ENCODE measurements at regions not wholly inside any gene's neighbourhood (a gene's known extent, or its start where the extent isn't known, plus 50 kb on each side); places are given as distances from the start of the nearest gene placed in this dataset.

GRCh38 chr5:39808656-39809055 lies 383.9 kb upstream of the DAB2 start:
- no peak for DNase-seq (ENCODE audit: low read depth)

- DNase-seq (ENCODE audit: low read depth): no peak
Observed at GRCh38 chr5:39801306-39801705, 376.5 kb upstream of the DAB2 start.

GRCh38 chr5:39800042-39800601 lies 375.3 kb upstream of the DAB2 start:
- no peak for DNase-seq (ENCODE audit: low read depth)

GRCh38 chr5:39799242-39799641 lies 374.5 kb upstream of the DAB2 start:
- no peak for DNase-seq (ENCODE audit: low read depth)

- DNase-seq (ENCODE audit: low read depth): no peak
Observed at GRCh38 chr5:39794513-39795210, 369.9 kb upstream of the DAB2 start.

DNA sequence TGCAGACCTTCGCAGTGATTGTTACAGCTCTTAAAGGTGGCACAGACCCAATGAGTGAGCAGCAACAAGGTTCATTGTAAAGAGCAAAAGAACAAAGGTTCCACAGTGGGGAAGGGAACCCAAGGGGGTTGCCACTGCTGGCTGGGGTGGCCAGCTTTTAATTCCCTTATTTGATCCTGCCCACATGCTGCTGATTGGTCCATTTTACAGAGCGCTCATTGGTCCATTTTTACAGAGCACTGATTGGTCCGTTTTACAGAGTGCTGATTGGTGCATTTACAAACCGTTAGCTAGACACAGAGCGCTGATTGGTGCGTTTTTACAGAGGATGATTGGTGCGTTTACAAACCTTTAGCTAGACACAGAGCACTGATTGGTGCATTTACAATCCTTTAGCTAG lies 360.6 kb upstream of the DAB2 start:
- no peak for DNase-seq (ENCODE audit: low read depth)

GRCh38 chr5:39783756-39784421 lies 359.1 kb upstream of the DAB2 start:
- no peak for DNase-seq (ENCODE audit: low read depth)

GRCh38 chr5:39780347-39780746 lies 355.6 kb upstream of the DAB2 start:
- DNase-seq (ENCODE audit: low read depth): no peak

DNA sequence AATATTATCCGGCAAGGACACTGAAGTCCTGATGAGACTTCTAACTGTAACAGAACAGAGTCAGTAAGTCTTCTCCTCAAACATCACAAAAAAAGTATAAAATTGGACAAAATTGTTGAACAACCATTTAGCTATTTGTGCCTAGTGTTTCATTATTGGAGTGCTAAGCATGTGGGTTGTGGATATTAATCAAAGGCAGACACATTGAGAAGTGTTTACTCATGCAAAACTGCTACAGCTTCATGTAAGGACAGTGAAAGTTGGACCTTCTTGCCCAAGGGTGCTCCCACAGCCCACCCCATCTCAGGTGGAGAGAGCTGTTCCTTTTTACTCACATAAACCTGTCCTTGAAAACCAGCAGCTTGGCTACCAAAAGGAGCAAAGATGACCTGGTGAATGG lies 355.1 kb upstream of the DAB2 start:
- no peak for DNase-seq (ENCODE audit: low read depth)

DNA sequence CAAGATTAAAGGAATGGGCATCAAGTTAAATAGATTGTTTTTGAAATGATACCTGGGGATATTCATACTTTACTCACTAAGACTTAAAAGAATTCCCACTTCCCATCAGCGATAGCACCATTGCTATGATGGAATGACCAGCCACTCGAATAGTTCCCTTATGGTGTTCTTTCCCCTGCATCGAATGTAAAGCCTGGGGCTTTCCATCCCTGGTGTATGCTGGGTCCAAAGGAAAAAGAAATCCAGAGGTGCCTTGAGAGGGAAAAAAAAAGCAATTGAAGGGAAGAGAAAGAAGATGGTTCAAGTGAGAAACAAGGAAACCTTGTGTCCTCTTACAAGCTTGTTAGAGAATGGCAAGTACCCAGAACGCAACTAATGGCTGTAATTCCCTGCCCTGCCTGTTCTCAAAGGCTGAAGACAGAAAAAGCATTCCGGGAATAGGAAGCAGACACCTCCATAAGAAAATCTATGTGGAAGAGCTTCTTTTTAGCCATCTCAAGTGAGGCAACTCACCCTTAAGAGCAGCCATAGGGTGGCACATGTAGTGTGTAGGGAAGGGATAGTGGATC lies 351.1 kb upstream of the DAB2 start:
- no peak for DNase-seq (ENCODE audit: low read depth)

- peak; percentile 79 for DNase-seq (ENCODE audit: low read depth)
Observed at GRCh38 chr5:39775086-39775796, 350.5 kb upstream of the DAB2 start.

DNA sequence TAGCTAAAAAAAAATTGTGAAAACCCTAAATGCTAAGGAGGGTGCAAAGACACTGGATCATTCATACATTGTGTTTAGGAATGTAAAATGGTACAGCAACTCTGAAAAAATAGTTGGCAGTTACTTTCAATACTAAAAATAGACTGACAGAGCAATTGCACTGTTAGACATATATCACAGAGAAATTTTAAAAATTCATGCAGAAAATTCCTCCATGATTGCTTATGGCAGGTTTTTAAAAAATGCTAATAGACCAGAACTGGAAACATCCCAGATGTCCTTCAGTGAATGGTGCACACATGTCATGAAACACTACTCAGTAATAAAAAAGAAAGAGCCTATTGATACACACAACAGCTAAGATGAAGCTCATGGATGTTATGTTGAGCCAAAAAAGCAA lies 349.8 kb upstream of the DAB2 start:
- no peak for DNase-seq (ENCODE audit: low read depth)

- no peak for DNase-seq (ENCODE audit: low read depth)
Observed at GRCh38 chr5:39772307-39772706, 347.5 kb upstream of the DAB2 start.

- no peak for DNase-seq (ENCODE audit: low read depth)
Observed at GRCh38 chr5:39767916-39768315, 343.1 kb upstream of the DAB2 start.

DNA sequence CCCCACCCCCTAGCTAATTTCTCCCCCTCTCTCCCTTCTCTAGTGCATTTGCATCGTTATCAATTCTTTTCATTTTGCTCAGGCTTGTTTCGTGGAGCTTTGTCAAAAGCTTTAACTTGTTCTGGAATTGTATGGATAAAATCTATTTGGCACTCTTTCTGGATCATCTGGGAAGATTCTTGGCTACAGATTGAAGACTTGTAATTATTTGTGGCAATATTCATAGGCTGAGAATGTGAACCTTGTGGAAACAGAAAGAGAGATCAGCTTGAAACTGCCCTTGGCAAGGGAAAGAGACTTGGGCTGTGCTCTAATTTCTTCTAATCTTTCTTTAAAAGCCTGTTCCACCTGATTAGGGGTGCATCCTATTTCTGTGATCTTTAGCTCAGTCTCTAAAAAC lies 340.6 kb upstream of the DAB2 start:
- no peak for DNase-seq (ENCODE audit: low read depth)

DNA sequence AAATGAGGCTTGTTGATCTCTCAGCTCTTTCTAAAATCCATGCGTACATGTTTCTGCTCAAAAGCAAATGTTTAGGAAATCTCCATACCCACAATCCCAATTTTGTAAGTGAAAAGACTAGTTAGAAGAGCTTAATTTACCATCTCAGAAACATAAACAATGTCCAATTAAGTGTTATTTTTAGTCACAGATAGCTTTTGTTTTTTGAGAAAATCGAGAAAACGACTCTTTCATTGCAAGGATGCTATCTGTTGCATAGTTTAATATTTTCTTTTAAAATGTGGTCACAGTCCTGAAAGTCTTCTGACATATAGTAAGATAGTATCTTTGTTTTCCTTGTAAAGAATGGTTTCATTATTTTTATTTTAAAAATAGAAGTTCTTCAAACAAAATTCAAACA lies 338.0 kb upstream of the DAB2 start:
- DNase-seq (ENCODE audit: low read depth): no peak

DNA sequence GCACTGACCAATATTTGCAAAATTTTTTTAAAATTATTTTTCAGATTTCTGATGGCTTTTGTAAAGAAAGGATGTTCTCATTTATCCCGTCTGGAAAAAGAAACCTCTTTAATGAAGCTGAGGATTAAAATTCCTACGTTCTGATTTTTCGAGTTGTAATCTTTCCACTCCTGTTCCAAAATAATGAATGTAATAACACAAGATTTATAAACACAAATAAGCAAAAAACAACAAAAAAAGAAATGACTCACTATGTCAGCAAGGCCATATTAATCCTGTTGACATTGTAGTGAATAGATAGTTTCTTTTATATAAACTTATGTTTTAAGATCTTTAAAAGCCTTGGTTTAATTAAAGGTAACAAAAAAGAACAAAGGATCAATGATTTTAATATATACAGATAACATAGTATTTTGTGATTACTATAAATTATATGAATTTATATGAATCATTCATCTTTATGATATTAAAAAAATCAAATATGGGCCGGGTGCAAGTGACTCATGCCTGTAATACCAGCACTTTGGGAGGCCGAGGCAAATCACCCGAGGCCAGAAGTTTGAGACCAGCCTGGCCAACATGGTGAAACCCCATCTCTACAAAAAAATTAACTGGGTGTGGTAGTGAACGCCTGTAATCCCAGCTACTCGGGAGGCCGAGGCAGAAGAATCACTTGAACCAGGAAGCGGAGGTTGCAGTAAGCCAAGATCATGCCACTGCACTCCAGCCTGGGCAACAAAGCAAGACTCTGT lies 336.6 kb upstream of the DAB2 start:
- no peak for DNase-seq (ENCODE audit: low read depth)

DNA sequence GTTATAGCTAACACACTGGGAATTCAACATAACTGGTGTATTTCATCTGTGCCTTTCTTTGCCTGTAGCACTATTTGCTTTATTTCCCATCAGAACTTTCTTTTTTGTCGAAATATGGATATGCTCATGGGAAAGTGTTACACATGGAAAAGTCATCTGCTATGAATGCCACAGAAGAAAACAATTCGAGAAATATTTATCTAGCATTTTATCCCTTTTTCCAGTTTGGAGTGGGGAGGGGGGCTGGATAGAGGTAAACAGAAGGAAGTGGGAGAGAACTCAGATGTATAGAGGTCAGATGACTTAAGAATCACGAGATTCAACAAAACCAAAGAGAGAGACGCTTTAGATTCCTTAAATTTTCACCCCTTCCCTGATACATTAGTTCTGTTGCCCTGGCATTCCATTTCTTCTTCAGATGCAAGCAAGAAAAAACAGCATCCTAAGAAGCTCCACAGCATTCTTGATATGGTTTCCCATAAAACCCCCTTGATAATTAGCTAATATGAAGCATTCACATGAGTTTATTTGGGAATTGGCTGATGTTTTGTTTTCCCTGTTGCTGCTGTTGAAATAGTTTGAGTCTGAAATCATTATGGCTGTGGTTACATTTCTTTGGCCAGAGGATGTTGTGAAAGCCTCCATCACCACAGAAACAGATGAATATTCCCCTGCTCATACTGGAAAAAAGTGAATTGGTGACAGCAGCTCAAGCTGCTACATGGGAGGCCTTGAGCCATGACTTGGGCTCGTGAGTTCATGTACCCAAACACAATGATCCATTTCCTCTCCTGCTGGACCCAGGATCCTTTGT lies 335.8 kb upstream of the DAB2 start:
- peak; percentile 98 for DNase-seq (ENCODE audit: low read depth)

GRCh38 chr5:39759701-39760100 lies 334.9 kb upstream of the DAB2 start:
- DNase-seq (ENCODE audit: low read depth): peak; percentile 57

- no peak for DNase-seq (ENCODE audit: low read depth)
Observed at GRCh38 chr5:39758426-39758825, 333.6 kb upstream of the DAB2 start.

DNA sequence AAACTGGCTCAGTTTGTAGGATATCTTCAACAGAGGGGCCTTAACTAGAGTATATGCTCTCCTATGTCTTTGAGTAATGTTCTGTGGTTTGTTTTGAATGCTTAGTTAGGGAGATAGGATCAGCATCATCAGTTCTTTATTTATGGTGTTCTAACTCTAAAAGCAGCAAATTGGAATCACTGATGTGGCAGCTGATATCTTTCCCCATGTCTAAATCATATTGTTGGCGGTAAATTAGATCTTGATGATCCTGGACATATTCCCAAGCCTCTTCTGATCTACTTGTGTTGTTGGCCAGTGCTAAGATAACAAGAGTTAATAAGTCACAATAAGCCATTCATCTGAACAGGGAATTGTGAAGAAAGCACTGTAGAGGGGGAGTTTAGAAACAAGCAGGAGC lies 332.4 kb upstream of the DAB2 start:
- no peak for DNase-seq (ENCODE audit: low read depth)

Measured in HS-5 (cell line).